CD4-positive, alpha-beta T cell (primary cell): ENCODE measurements at regions not wholly inside any gene's neighbourhood (a gene's known extent, or its start where the extent isn't known, plus 50 kb on each side); places are given as distances from the start of the nearest gene placed in this dataset.
A peak's percentile ranks its signal among the peaks of the same experiment; 100 is the strongest.
"Not testable (repeated sequence)": the region's sequence is repeated elsewhere in the genome, so short reads cannot be mapped to it uniquely, and the experiment has no call there.

ENCODE experiments used
- ATAC-seq: fragments of 200-7000 bp; cut with Tn5 transposase; one replicate; pipeline ENCODE4 v1.10.0; 2022; ENCODE audit warnings: mild to moderate bottlenecking; ENCODE audit not compliant: poor library complexity
- CTCF ChIA-PET: fragments of 350-600 bp; sonication (Branson Sonifier 250); formaldehyde crosslinking; loops from one replicate; lab custom pipeline; 2021; ENCODE audit warnings: antibody characterized with exemption, inconsistent platforms; lab: Charles Lee
- POLR2A ChIA-PET: fragments of 350-600 bp; sonication (Branson Sonifier 250); formaldehyde crosslinking; loops from one replicate; lab custom pipeline; 2021; ENCODE audit warnings: antibody characterized with exemption, inconsistent platforms; lab: Charles Lee
- DNase-seq, 14 experiments: peaks; one replicate each; pipeline ENCODE4 v3.0.0-alpha.2; 2013 to 2020; ENCODE audit warnings: mixed read lengths in 2 of 14
- H3K27ac ChIP-seq, 2 donors: one replicate each; pipeline versions ENCODE4 v1.5.1 to v1.7.0; 2013; ENCODE audit warnings: low read length in 2 of 2, low read depth in 1 of 2, mild to moderate bottlenecking in 1 of 2
- H3K27me3 ChIP-seq, 2 experiments: 1 replicate in 1 of 2; 2 replicates in 1 of 2; pipeline versions ENCODE4 v1.6.1 to v1.7.0; 2013; ENCODE audit warnings: low read length in 2 of 2, control low read depth in 1 of 2, mild to moderate bottlenecking in 1 of 2, moderate library complexity in 1 of 2; ENCODE audit not compliant: insufficient read depth in 2 of 2, control insufficient read depth in 1 of 2
- H3K36me3 ChIP-seq: one replicate; pipeline ENCODE4 v1.6.1; 2013; ENCODE audit warnings: low read length, control low read depth; ENCODE audit not compliant: insufficient read depth
- H3K4me1 ChIP-seq: one replicate; pipeline ENCODE4 v1.6.1; 2013; ENCODE audit warnings: low read length, control low read depth; ENCODE audit not compliant: insufficient read depth
- H3K4me3 ChIP-seq: one replicate; pipeline ENCODE4 v1.5.1; 2013; ENCODE audit warnings: mild to moderate bottlenecking, low read length, moderate library complexity
- H3K9me3 ChIP-seq, 2 experiments: 1 replicate in 1 of 2; 2 replicates in 1 of 2; pipeline versions ENCODE4 v1.6.1 to v1.7.0; 2013; ENCODE audit warnings: low read length in 2 of 2, mild to moderate bottlenecking in 2 of 2, control low read depth in 1 of 2, moderate library complexity in 1 of 2; ENCODE audit not compliant: control insufficient read depth in 1 of 2, insufficient read depth in 1 of 2
- H3K27ac Mint-ChIP-seq: one replicate; pipeline ENCODE4 v1.8.0; 2020; ENCODE audit warnings: mixed read lengths
- H3K27me3 Mint-ChIP-seq: one replicate; pipeline ENCODE4 v1.8.0; 2021; ENCODE audit warnings: mixed read lengths
- H3K36me3 Mint-ChIP-seq: one replicate; pipeline ENCODE4 v1.8.0; 2021; ENCODE audit warnings: low read depth, mixed read lengths
- H3K4me1 Mint-ChIP-seq: one replicate; pipeline ENCODE4 v1.8.0; 2021; ENCODE audit warnings: low read depth, mixed read lengths
- H3K4me3 Mint-ChIP-seq: one replicate; pipeline ENCODE4 v1.8.0; 2020; ENCODE audit warnings: mild to moderate bottlenecking, mixed read lengths
- H3K9me3 Mint-ChIP-seq: one replicate; pipeline ENCODE4 v1.8.0; 2020; ENCODE audit warnings: mixed read lengths
- intact Hi-C, 2 experiments: fragments of 100-400 bp; cut with DNase I in 1 of 2; cut with micrococcal nuclease in 1 of 2; formaldehyde crosslinking; loops; one replicate each; pipeline versions ENCODE4 v1.15.1 to v1.9.0; 2023 to 2025; cut with DNase I, micrococcal nuclease

GRCh38 chr4:118516107-118516506, 163.3 kb upstream of the PRSS12 start:
- H3K9me3 Mint-ChIP-seq, H3K27me3 ChIP-seq, ATAC-seq, H3K36me3 ChIP-seq, H3K9me3 ChIP-seq, CTCF ChIA-PET, H3K4me1 Mint-ChIP-seq, intact Hi-C loops, H3K4me3 Mint-ChIP-seq, H3K27ac ChIP-seq, DNase-seq, H3K27me3 Mint-ChIP-seq, H3K27ac Mint-ChIP-seq, H3K4me3 ChIP-seq, POLR2A ChIA-PET, H3K36me3 Mint-ChIP-seq, H3K4me1 ChIP-seq: not testable (repeated sequence)

GRCh38 chr4:118530107-118530506, 155.1 kb upstream of the METTL14 start:
- H3K36me3 Mint-ChIP-seq, H3K4me1 Mint-ChIP-seq, H3K27ac Mint-ChIP-seq, ATAC-seq, H3K4me3 ChIP-seq, H3K9me3 ChIP-seq, H3K4me1 ChIP-seq, H3K27ac ChIP-seq, H3K27me3 ChIP-seq, H3K27me3 Mint-ChIP-seq, CTCF ChIA-PET, H3K9me3 Mint-ChIP-seq, DNase-seq, H3K4me3 Mint-ChIP-seq, H3K36me3 ChIP-seq, intact Hi-C loops, POLR2A ChIA-PET: not testable (repeated sequence)

DNA sequence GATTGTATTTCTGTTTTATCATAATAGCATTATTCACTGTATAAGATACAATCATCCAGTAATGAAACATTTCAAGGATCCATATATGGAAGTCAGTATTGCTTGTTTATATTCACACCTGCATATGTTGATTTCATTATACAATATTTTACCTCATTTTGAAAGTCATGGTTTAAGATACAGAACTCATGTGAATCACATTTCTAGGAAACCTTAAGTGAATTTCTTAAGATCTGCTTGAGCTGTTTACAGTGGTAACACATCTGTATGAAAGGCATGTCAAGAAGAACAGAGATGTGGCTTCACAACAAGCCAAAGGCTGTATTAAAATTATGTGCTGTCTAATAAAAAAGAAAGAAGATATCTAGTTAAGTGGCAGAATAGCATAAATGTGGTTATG, 153.2 kb upstream of the METTL14 start:
- H3K4me1 Mint-ChIP-seq, H3K27me3 ChIP-seq, ATAC-seq, H3K27ac Mint-ChIP-seq, H3K4me1 ChIP-seq, H3K27ac ChIP-seq, POLR2A ChIA-PET, intact Hi-C loops, H3K4me3 Mint-ChIP-seq, H3K27me3 Mint-ChIP-seq, H3K36me3 Mint-ChIP-seq, H3K9me3 ChIP-seq, H3K4me3 ChIP-seq, DNase-seq, H3K36me3 ChIP-seq, H3K9me3 Mint-ChIP-seq: not testable (repeated sequence)
- CTCF ChIA-PET, result interaction anchor here (0.7 kb wide), 1 partner anchor 94 kb away, joined by 3 read pairs; no protein-coding TSS in a partner anchor

DNA sequence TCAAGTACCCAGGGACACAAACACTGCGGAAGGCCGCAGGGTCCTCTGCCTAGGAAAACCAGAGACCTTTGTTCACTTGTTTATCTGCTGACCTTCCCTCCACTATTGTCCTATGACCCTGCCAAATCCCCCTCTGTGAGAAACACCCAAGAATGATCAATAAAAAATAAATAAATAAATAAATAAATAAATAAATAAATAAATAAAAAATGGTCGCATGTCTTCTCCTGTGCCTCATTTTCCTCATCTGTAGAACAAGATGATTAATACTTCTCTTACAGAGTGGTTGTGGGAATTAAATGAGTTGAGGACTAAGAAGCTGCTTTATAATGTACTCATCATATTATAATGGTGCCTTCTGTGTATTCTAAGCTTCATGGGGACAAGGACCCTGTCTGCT, 149.4 kb upstream of the METTL14 start:
- H3K9me3 Mint-ChIP-seq, H3K36me3 ChIP-seq, H3K4me1 ChIP-seq, H3K27me3 ChIP-seq, H3K27ac ChIP-seq, POLR2A ChIA-PET, intact Hi-C loops, H3K9me3 ChIP-seq, H3K27me3 Mint-ChIP-seq, H3K36me3 Mint-ChIP-seq, H3K27ac Mint-ChIP-seq, H3K4me3 Mint-ChIP-seq, DNase-seq, H3K4me1 Mint-ChIP-seq, H3K4me3 ChIP-seq, ATAC-seq, CTCF ChIA-PET: not testable (repeated sequence)

DNA sequence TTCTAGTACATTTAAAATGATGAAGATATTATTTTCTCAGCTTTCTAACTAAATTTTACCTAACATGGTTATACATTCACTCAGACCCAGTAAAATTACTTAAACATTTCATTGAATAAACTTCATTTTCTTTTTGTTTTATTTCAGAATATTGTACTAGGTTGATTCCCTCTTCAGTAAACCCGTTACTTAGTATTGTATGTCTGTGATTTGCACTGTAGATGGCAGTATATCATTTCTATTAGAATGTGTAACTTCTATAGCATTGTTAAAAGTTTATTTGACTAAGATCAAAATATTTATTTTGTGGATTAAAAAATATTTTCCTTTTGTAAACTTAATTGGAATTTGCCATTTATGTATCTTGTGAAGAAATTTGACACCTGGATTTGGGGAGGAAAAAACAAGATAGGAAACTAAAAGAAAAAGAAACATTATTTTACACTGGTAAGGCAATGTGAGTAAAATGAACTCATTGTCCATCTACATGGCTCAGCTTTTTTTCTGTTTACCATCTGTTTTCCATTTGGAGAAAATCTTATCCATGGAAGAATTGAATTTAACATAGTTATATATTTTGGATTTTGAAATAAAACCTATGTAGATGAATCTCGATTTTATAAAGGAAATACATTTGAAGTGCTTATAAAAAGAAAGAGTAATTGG, 145.6 kb upstream of the METTL14 start:
- H3K27me3 Mint-ChIP-seq, POLR2A ChIA-PET, H3K4me1 ChIP-seq, H3K27ac Mint-ChIP-seq, H3K36me3 ChIP-seq, H3K4me3 Mint-ChIP-seq, H3K27me3 ChIP-seq, H3K36me3 Mint-ChIP-seq, H3K4me3 ChIP-seq, intact Hi-C loops, H3K4me1 Mint-ChIP-seq, H3K27ac ChIP-seq, H3K9me3 ChIP-seq, CTCF ChIA-PET, H3K9me3 Mint-ChIP-seq: not testable (repeated sequence)
- ATAC-seq, result peak; percentile 46
- DNase-seq, result peak in 3 of 14 experiments; percentile 6 to 14 (median 12)

GRCh38 chr4:118556576-118556975, 128.6 kb upstream of the METTL14 start:
- POLR2A ChIA-PET, H3K4me3 ChIP-seq, DNase-seq, H3K4me1 Mint-ChIP-seq, ATAC-seq, intact Hi-C loops, H3K4me1 ChIP-seq, H3K27me3 ChIP-seq, H3K9me3 ChIP-seq, H3K27ac ChIP-seq, CTCF ChIA-PET, H3K36me3 ChIP-seq, H3K27ac Mint-ChIP-seq, H3K4me3 Mint-ChIP-seq, H3K9me3 Mint-ChIP-seq, H3K36me3 Mint-ChIP-seq, H3K27me3 Mint-ChIP-seq: not testable (repeated sequence)
